Skeletal muscle cell (primary cell): ENCODE measurements at regions not wholly inside any gene's neighbourhood (a gene's known extent, or its start where the extent isn't known, plus 50 kb on each side); places are given as distances from the start of the nearest gene placed in this dataset.
"Not testable (repeated sequence)": the region's sequence is repeated elsewhere in the genome, so short reads cannot be mapped to it uniquely, and the experiment has no call there.

ENCODE experiments used
- DNase-seq: peaks from one replicate; pipeline ENCODE4 v3.0.0-alpha.2; 2010; ENCODE audit warnings: low read depth
- H3K4me3 ChIP-seq: 2 replicates; pipeline ENCODE4 v1.5.1; 2011; ENCODE audit warnings: low read depth, mild to moderate bottlenecking, control low read depth, low read length, moderate library complexity

DNA sequence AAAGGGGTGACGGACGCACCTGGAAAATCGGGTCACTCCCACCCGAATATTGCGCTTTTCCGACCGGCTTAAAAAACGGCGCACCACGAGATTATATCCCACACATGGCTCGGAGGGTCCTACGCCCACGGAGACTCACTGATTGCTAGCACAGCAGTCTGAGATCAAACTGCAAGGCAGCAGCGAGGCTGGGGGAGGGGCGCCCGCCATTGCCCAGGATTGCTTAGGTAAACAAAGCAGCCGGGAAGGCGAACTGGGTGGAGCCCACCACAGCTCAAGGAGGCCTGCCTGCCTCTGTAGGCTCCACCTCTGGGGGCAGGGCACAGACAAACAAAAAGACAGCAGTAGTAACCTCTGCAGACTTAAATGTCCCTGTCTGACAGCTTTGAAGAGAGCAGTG, 1471.4 kb downstream of the RAPGEF2 start:
- H3K4me3 ChIP-seq, DNase-seq: not testable (repeated sequence)

DNA sequence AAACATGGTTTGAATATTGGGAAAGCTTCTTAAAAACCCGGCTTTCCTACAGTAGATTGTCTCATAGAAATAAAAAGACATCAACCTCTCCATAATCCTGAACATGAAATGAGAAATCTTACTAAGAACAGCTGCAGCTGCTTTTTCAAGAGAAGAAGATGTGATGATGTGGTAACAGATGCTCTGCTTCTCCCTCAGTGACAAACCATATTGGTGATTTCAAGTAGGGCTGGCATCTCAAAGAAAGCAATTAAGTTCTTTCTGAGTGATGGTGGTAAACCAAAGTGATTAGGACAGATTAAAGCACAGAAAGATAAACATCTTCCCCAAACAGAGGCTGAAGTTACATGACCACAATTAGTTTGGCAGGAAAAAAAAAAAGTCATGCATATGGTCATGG, 1477.7 kb downstream of the RAPGEF2 start:
- DNase-seq = no peak
- no peak overlapping the region for H3K4me3 ChIP-seq

DNA sequence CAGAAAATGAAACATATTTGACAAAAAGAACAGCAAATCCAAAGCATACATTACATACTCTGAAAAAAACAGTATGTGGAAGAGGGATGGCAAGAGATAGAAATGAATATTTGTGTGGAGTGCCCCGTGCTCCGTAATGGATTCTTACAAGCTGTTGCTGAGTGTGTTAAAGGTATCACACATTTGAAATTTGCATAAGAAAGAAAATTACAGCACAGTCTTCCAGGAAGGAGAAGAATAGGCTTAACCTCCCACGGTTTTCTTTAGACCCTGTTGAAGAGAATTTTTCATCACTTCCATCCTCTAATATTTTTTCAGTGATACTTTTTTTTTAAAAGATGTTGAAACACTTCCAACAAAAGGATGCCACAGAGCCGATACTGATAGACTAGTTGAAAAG, 1489.4 kb downstream of the RAPGEF2 start:
- DNase-seq = no peak
- no peak overlapping the region for H3K4me3 ChIP-seq

DNA sequence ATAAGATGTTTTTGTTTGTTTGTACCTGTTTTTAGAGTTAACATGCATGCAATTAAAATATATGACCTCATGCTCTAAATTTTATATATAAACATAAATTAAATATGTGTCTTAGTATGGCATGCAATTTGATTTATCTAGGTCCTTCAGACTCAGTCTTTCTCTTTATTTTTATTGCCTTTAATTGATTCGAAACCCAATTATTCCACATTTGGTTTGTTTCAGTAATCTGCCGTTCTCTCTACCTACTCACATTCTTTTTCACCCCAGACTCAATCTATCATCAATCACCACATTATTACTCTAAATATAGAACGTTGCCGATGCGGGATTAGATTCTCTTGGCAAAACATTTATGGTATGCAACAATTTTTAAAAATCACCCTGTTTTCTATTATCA, 1492.8 kb downstream of the RAPGEF2 start:
- no peak for DNase-seq
- H3K4me3 ChIP-seq = no peak overlapping the region

DNA sequence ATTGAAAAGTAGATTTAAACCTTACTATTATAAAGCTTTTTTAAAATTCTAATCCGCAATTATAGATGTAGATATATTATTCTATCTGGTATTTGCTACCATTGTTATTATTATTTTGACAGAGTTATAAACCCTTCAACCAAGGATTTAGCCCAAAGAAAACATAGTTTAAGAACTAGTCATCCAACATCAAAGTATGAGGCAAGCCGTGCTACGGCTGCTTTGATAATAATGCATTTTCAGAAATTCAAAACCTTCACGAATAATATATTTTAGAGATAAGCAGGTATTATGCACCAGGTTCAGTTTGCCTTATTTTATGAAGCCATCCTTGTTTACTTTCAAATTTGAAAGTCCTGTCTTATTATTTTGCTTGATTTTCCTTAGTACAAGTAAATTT, 1501.7 kb downstream of the RAPGEF2 start:
- no peak overlapping the region for H3K4me3 ChIP-seq
- no peak for DNase-seq

DNA sequence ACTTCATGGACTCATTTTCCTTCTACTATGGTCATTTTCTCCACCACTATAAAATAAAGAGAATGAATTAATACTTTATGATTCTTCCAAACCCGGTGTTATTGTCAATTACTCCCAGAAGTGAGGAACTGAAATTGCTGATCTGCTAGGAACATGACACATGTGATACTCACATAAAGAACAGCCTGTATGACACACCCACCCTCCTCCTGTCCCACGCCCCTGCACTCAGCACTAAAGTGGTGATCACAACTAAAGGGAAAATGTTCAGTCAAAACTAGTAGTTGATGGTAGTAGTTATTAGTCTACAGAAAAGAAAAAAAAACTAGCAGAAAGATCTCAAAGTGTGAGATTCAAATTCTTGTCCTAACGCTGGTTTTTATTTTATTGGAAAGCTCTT, 1508.3 kb downstream of the RAPGEF2 start:
- DNase-seq = no peak
- H3K4me3 ChIP-seq = no peak overlapping the region

DNA sequence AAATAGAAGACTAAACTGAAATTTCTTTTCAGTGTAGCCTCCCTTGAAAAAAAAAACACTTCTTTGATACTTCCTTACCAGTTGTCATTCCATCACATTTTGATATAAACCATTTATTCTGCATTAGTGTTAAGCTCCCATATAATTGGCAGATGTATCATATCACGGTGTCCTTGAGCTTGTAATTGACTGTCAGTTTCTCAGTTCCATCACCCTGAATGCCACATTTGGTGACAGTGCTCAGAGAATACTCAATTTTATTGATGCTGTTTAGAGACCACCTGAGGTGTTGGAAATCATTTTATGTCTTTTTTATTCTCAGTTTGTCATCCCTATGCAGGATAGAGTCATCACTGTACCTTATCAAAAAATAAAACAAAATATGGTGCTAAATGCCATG, 1528.2 kb downstream of the RAPGEF2 start:
- no peak overlapping the region for H3K4me3 ChIP-seq

DNA sequence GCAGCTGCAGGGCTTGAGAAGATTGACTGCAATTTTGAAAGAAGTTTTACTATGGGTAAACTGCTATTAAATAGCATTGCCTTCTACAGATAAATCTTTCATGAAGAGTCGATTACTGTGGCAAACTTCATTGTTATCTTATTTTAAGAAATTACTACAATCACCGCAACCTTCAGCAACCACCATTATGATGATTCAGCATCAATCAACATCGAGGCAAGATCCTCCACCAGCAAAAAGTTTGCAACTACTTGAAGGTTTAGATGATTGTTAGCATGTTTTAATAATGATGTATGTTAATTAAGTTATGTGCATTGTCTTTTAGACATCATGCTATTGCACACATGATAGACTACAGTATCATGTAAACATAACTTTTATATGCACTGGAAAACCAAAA, 1511.0 kb downstream of the FSTL5 start:
- DNase-seq = no peak
- H3K4me3 ChIP-seq = no peak overlapping the region

More for the DNA sequence above, 1528.2 kb downstream of the RAPGEF2 start:
- no peak for DNase-seq

DNA sequence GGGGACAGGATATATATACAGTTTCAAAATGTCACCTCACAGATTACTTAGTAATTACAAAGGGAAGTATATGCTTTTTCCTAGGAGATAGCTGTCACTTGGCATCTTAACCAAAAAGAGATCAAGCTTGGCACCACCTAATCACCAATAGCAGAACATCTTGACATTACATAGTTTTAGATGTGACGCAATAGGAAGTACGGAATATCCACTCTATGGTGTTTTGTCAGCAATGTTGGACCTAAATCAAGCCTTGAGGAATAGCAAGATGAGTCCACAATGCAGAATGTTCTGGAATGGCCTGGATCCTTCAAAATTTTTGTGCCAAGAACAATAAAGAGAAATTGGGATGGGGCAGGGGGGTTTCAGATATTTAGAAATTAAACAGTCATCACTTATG, 1488.2 kb downstream of the FSTL5 start:
- no peak overlapping the region for H3K4me3 ChIP-seq
- DNase-seq = no peak

DNA sequence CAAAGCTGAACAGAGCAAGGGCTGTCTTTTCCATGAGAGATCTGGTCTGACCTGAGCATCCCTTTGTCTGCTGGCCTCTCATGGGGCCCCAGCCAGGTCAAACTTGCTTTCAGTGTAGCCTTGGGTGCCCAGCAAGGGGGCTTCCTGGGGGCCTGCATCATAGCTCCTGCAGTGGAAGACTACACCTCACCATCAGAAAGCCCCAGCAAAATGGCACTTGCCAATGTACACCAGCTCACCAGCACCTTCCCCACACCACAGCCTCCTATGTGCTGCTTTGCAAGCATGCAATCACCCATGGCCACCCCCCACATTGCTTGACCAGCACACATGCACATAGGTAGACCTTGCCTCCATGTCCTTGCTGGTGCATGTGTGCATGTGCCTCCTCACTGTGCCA, 1478.1 kb downstream of the FSTL5 start:
- no peak overlapping the region for H3K4me3 ChIP-seq
- no peak for DNase-seq

DNA sequence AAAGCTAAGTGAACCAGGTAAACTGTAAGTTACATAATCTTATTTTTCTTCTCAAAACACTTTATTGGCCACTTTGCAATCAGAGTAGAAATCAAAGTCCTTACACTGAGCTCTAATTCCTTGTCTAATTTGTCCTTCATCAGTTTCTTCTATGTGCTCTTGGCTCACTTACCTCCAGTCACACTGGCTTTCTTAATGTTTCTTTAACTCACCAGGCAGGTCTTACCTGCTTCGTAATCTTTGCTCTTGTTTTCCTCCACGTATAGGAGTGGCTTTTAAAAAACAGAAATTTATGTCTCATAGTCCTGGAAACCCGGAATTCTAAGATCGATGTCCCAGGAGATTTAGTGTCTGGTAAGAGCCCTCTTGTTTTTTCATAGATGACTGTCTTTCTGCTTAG, 1462.1 kb downstream of the FSTL5 start:
- no peak for DNase-seq
- no peak overlapping the region for H3K4me3 ChIP-seq

DNA sequence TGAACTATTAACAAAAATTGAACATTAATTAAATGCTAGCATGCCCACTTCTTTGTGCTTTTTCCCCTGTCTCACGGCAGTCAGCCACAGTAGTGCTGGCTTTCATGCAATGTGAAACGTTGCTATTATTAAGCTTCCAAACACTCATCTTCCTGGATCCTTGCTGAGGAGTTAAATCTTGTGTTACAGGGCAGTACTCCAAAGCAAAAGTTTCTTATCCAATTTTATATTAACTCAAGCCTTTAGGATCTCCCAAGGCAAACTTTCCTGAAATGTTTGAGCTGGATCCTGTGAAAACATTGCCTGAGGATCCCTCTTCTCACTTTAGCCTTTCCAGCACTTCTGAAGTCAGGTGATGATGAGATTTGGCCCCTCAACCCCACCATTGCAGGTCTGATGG, 1454.8 kb downstream of the FSTL5 start:
- no peak overlapping the region for H3K4me3 ChIP-seq
- no peak for DNase-seq

DNA sequence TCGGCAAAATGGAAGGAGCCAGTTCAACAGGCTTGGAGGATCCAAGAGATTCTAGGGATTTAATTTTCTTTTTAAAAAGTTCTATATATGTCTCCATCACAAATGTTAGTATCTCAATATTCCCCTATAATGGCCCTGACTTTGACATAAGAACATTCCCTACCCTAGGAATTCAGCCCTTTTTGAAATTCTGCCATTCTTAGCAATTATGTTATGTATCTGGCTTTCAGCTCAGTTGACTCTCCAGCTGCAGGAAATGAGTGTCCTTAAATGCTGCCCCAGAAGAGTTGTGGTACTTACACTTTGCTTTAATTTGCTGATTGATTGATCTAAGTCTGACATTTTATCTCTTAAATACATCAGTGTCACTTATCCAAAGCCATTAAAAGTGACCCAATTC, 1454.3 kb downstream of the FSTL5 start:
- no peak overlapping the region for H3K4me3 ChIP-seq
- no peak for DNase-seq

DNA sequence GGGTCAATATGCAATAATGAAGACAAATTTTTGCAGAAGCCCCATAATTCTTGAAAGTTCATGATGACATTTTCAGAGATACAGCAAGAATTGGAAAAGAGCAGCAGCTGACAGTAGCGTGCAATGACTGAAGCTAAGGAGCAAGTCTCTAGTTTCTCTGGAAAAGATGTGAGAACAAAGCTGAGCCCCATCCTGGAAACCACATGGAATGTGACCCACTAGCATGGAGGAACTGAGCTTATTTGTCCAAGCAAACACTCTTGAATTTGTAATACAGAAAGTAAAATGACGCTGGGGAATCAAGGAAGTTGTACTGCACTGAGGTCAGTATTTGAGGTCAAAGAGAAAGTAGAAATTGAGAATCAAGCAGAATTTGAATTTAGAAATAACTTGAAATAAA, 1447.2 kb downstream of the FSTL5 start:
- DNase-seq = no peak

DNA sequence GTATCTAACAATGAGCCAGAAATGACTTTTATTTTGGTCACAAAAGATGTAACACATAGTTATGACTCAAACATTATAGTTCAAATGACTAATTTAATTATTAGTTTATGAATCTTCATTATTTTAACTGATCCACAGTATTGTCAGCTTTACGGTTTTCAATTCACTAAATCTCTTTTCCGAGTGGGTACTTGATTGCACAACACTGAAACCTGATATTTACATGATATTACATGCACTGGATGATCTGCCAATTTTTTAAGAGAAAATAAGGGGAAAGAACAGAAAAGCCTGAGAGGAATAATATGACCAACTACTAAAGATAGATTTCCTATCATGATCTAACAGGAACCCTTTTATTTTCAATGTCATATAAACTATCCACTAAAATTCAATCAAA, 1446.0 kb downstream of the FSTL5 start:
- H3K4me3 ChIP-seq = no peak overlapping the region
- DNase-seq = no peak

More for the DNA sequence above, 1447.2 kb downstream of the FSTL5 start:
- H3K4me3 ChIP-seq = no peak overlapping the region

DNA sequence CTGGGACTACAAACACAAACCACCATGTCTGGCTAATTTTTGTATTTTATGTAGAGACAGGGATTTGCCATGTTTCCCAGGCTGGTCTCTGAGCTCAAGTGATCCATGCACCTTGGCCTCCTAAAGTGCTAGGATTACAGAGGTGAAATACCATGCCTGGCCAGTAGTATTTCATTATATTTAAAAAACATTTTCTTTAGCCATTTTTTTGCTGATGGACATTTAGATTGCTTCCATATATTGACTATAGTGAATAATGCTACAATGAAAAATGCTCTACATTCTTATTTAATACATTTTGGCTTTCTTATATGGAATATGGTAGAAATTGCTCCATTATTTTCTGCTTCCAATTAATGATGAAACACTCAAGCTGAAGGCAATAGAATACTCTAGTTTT, 1439.7 kb downstream of the FSTL5 start:
- no peak for DNase-seq
- H3K4me3 ChIP-seq = no peak overlapping the region

DNA sequence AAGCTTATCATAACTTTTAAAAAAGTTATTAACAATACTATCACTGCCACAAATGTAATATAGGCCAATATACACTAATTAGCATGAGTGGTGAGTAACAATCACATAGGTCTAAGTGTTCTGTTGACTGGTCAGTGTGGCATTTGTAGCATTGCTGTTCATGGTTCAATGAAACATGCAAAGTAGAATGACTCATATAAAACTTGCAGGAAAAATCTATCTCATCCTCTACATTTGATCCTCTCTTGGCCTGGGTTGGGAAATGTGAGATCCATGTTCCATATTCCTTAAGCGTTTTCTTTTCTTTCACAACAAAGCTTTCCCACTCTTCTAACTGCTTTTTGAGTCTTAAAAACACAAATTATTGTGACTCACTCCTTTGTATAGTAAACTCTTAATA, 1418.7 kb downstream of the FSTL5 start:
- no peak for DNase-seq
- no peak overlapping the region for H3K4me3 ChIP-seq

DNA sequence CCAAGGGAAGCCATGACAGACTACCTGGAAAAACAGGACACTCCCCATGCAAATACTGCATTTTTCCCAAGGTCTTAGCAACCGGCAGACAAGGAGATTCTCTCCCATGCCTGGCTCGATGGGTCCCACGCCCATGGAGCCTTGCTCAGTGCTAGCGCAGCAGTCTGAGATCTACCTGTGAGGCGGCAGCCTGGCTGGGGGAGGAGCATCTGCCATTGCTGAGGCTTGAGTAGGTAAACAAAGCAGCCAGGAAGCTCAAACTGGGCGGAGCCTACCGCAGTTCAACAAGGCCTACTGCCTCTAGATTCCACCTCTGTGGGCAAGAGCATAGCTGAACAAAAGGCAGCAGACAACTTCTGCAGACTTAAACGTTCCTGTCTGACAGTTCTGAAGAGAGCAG, 1417.2 kb downstream of the FSTL5 start:
- not testable (repeated sequence) for H3K4me3 ChIP-seq, DNase-seq

DNA sequence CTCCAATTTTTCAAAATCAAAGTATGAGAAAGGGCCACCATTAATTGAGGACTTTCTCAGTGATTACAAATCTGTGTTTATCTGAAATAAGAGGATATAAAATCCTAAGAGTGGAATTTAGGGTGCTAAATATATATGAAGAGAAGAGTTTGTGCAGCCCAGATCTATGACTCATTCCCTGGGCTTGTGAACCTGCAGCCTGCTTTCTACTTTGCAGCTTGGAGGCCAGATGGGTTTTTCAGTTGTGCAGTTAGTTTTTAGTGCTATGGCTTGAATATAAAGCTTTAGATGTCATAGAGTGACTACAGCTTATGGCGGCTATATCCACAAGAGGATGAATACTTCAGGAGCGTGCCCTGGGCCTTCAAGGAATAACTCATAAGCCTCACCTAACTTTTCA, 1391.1 kb downstream of the FSTL5 start:
- DNase-seq = no peak
- no peak overlapping the region for H3K4me3 ChIP-seq

DNA sequence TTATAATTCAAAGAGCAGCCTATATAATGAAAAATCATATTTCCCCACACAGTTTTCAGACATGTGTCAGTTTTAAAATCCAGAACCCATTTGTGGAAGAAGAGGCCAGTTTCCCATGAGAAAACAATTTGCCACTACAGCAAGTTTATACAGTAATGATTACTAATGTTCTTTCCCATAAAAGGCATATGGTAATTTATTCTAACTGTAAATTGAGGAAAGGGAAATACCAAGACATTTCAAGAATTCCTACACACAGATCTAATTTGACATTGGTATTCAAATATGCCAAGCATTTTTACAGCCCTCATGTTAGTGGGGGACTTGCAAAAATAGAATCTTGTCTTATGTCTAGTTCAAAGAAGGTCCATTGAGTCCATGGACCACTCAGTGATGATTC, 1368.6 kb downstream of the FSTL5 start:
- DNase-seq = no peak
- no peak overlapping the region for H3K4me3 ChIP-seq

DNA sequence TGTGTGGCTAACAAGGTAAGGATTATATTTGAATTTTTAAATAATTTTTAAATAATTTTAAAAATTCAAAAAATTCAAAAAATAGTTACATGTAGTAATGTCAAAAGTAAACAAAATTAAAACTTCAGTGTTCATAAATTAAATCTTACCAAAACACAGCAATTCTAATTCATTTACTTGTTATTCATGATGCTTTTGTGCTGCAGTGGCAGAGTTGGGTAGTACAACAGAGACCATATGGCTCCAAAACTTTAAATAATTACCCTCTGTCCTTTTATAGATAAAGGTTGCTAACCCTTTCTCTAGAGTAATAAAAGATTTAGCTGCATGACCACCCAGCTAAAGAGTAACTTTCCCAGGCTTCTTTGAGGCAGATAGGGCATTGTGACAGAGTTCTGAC, 1355.6 kb downstream of the FSTL5 start:
- H3K4me3 ChIP-seq = no peak overlapping the region
- no peak for DNase-seq

DNA sequence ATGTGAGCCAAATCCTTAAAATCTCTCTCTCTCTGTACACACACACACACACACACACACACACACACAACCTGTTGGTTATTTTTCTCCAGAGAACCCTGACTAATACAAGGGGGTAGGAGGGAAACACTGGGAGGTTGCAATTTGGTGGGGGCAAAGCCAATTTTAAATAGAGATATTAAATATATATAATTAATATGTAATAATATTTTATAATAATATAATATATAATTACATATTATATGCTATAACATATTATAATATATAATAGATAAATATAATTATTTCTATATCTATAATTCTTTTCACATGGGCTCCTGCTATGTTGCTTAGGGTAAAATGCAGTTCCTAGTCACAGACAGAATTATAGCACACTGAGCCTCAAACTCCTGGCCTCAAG, 1354.2 kb downstream of the FSTL5 start:
- H3K4me3 ChIP-seq = no peak overlapping the region
- DNase-seq = no peak

DNA sequence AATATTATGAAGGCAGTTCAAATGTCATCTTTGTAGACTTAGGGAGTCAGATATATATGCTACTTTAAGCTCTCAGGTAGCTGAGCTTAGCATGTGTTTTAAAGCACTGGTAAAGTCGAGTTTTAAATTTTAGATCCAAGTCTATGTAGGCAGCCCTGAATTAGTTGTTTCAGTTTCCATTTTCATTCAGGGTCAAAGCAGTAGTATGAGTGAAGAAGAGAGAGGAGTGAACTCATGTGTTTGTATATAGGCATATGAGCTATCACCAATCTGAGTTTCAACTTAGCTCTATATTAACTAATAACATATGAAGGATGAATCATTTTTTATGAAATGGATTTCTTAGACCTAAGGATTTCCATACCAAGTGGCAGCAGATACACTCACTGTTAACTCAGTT, 1353.4 kb downstream of the FSTL5 start:
- no peak overlapping the region for H3K4me3 ChIP-seq
- no peak for DNase-seq
